Activated naive CD4-positive, alpha-beta T cell (primary cell): ENCODE measurements at regions not wholly inside any gene's neighbourhood (a gene's known extent, or its start where the extent isn't known, plus 50 kb on each side); places are given as distances from the start of the nearest gene placed in this dataset.

Source experiments
- DNase-seq, 4 experiments: peaks; one replicate each; lab custom pipeline; 2025; lab: John Stamatoyannopoulos, UW

- no peak for DNase-seq
These were observed 114.9 kb downstream of the C9orf50 start for GRCh38 chr9:129506041-129506440.

DNA sequence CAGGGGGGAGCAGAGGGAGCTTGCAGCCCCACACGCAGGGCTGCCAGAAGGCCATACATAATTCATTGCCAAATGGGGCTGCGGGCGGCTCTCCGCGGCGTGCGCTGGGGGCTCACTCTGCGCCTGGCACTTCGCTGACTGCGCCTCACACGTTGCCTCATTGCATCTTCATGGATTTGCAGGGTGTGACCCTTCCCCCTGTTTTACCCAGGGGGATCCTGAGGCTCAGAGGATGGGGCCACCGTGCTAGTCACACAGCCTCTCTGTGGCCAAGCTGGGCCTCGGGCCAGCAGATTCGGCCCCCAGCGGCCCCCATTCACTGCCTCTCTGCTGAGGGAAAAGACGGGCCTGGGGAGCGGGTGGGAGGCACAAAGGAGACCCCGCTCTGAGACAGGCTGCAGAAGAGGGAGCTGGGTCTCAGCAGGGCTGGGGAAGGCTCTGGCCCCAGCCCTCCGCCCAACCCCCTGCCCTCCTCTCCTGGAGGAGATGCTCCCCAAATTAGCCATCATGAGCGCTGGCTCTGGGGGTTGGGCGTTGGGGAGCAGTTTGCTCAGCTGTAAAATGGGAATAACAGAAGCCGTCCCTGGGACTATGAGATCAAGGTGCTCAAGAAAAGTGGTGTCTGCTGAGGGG lies 115.5 kb downstream of the C9orf50 start:
- no peak for DNase-seq

GRCh38 chr9:129504404-129504803 lies 116.5 kb downstream of the C9orf50 start:
- DNase-seq: no peak

GRCh38 chr9:129501771-129502319 lies 119.1 kb downstream of the C9orf50 start:
- DNase-seq: no peak

- no peak for DNase-seq
These were observed 119.8 kb downstream of the C9orf50 start for GRCh38 chr9:129500863-129501770.

DNA sequence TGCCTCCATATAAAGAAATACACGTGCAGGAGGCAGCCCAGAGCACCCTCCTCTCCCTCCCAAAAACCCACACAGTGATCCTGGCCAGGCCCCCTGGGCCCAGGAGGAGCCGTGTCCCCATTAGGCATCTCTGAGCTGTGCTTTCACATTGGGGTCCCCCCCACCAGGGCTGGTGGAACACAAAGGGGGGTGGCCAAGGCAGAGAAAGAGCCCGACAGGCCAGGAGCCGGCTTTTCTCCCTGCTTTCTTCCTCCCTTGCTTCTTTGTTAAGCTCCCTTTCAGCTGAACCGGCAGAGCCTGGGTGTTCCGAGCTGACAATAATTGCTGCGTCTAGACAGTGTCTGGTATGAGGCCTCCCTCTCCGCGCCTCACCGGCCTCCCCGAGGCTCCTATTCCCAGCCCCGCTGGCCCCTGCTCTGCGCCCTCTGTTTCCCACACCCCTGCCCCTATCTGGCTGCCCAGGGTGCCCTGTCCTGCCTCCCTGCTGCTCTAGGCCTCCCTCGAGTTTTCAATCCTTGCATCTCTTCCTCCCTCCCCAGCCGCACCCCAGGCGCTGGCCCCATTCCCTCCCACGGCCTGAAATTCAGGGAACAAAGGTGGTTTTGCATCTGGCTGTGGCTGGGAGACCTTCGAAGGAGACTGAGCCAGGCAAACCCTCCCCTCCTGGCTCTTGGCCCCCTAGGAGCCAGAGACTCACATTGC lies 120.6 kb downstream of the C9orf50 start:
- DNase-seq: no peak

DNA sequence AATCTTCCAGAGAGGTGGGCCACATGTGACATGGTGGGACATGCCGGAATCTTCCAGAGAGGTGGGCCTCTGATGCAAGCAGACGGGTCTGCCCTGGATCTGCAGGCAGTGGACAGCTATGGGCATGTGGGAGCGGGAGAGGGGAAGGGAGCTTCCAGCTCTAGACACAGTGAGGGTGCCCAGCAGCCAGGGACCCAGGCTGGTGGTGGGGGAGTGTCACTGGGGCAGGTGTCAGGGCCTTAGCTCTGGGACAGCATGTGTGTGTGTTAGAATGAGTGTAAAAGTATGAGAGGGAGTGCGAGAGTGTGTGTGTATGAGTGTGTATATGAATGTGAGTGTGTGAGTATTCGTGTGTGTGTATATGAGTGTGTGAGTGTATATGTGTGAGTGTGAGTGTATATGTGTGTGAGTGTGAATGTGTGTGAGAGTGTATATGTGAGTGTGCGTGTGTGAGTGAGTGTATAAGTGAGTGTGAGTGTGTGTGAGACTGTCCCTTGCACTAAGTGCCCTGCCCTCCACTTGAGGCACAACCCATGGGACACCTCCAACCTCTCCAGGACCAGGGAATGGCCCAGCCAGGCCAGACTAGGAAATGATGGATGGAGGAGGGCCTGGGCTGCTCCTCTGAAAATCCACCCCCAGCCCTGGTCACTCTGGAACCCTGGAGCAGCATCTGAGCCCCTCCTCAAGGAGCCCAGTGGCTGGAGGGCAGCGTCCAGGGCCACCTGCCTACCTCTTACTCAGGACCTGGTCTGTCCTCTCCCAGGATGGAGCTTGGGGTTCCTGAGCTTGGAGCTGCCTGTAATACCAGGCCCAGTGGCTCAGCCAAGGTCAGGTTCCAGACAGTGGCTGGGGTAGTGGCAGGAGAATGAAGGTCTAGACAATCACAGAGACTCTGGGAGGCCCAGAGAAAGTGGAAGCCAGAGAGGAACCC lies 122.2 kb downstream of the C9orf50 start:
- DNase-seq: no peak

DNA sequence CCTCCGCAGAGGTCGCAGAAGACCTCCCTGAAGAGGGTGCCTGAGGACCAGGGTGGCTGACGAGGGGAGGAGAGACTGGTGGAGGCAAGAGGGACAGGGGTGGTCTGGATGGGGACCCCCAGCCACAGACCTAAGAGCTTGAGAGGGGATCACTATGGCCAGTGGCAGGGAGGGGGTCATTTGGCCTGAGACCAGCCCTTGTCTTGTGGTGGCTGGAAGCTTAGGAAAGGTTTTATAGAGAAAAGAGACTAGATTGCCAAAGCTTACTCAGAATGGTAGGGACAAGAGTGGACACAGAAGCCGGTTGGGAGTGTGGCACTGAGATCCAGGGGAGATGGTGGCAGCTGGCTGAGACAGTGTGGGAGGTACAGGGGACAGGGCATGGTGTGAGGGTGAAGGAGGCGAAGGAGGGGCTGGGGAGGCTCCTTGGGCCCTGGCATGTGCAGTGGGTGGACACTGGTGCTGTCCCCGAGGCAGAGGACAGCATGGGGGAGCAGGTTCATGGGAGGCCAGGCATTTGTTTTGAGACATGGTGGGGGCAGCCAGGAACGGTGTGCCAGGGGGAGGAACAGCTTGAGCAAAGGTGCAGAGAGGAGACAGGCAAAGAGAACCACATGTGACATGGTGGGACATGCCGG lies 123.0 kb downstream of the C9orf50 start:
- no peak for DNase-seq

DNA sequence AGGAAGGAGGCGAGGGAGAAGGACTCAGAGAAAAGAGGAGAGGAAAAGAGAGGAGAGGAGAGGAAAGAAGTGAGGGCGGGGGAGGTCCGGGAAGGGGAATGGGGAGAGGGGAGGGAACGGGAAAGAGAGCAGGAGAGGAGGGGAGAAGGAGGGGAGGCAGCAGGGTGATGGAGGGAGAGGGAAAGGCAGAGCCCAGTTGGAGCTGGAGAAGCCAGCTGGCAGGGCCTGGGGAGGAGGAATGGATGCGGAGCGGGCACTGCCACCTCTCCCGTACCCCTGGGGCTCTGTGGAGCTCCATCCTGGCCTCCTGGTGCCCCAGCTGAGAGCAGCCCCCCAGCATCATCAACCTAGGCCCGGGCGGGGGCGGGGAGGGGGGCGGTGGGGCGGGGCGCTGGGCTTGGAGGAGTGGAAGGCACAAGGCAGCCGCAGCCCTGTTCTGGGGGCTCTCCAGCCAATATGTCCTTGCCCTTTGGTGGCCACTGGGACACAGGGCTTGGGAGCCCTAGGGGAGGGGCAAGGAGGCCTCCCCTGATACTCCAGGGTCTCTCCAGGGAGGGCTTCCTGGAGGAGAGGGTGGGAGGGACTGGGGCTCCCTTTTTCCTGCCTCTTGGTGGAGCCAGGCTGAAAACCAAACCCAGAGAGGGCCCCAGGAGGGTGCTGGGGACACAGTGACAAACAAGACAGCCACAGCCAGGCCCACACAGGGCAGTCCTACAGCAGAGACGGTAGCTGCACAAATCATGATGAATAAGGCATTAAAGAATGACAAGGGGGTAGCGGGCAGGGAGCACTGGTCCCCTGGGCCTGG lies 123.7 kb downstream of the C9orf50 start:
- DNase-seq: no peak

- peak; percentile 39 to 74 (median 66) for DNase-seq
These were observed 124.4 kb downstream of the C9orf50 start for GRCh38 chr9:129496473-129497004.

DNA sequence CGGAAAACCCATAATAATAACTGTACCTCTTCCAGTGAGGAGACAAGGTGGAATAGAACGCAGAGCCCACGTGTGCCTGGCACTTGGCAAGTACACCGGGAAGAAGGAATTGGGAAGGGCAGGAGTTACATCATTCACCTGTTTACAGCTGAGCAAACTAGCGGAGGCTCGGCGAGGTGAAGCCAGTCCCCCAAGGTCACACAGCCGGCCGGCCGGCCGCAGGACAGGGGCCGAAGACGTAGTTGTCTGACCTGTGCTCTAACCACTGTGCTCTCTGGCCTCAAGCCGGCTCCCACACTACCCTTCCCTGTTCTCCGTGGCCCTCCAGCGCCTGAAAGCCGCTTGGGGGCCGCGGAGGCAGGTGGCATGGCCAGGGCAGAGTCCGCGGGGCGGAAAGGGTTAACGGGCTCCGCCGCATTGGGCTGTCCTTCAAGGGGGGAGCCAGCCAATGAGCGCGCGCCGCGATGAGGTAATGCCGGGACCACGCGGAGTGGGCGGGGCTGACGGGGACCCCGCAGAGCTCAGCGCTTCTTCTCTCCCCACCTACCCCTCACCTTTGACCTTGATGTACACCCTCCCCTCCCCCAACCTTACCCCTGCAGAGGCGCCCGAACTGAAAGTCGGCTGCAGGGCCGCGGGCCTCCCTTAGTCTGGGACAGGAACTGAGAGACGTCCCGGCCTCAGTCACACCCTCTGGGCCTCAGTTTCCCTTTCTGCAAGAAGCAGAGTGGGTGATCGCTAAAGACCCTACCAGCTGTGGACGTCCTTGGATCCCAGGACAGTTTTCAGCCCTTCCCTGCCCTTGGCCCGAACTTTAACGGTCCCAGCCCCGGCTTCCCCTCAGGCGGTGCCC lies 125.1 kb downstream of the C9orf50 start:
- peak; percentile 44 to 78 (median 65) for DNase-seq

- DNase-seq: no peak
These were observed 126.7 kb downstream of the C9orf50 start for GRCh38 chr9:129494113-129494789.

DNA sequence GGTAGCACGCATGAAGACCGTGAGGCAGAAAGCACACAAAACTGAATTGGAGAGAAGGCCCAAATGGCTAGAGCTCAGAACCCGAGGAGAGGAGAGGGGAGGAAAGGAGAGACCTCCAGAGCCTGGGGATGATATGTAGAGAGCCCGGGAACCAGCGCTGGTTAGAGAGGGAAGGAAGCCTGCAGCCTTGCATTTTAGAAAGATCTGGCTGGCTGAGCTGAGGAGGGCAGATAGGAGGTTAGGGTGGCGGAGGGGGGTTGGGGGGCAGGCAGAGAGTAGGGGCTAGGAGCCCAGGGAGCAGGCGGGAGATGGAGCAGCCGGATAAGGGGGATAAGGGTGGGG lies 127.2 kb downstream of the C9orf50 start:
- DNase-seq: no peak

DNA sequence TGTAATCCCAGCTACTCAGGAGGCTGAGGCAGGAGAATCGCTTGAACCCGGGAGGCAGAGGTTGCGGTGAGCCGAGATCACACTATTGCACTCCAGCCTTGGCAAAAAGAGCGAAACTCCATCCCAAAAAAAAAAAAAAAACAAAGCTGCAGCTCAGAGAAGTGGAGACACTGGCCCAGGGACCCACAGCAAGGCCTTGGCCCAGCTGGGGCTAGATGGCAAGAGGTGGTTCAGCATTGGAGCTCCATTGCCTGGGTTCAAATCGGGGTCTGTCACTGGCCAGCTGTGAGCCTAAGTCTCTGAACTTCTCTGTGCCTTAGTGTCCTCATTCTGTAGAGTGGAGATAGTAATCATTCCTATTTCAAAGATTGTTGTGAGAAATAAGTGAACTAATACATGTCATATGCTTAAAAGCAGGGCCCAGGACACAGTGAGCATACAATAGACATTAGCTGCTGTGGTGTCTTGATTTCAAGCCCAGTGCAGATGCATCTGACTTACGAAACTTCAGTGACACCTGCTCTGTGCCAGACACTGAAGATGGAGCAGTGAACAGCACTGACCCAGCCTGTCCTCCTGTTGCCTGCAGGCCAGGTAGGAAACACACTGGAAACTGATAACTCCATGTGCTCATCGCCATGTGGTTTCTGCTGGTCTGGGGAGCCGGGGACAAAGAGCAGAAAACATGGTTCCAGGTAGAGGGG lies 127.7 kb downstream of the C9orf50 start:
- DNase-seq: no peak

DNA sequence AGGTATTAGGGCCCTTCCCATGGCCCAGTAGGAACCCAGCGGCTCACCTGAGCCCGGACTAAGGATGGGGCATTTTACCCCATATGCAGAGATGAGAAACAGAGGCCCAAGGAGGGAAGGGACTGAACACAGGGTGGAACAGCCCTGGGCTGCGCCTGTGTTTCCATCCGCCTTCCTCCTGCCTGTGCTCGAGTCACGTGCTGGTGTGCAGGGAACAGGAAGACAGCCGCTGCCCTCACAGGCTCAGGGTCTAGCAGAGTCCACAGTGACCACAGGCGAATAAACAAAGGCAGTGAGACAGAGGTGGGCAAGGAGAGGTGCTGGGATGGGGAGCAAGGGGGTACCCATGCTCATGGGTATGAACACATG lies 129.4 kb downstream of the C9orf50 start:
- DNase-seq: no peak

DNA sequence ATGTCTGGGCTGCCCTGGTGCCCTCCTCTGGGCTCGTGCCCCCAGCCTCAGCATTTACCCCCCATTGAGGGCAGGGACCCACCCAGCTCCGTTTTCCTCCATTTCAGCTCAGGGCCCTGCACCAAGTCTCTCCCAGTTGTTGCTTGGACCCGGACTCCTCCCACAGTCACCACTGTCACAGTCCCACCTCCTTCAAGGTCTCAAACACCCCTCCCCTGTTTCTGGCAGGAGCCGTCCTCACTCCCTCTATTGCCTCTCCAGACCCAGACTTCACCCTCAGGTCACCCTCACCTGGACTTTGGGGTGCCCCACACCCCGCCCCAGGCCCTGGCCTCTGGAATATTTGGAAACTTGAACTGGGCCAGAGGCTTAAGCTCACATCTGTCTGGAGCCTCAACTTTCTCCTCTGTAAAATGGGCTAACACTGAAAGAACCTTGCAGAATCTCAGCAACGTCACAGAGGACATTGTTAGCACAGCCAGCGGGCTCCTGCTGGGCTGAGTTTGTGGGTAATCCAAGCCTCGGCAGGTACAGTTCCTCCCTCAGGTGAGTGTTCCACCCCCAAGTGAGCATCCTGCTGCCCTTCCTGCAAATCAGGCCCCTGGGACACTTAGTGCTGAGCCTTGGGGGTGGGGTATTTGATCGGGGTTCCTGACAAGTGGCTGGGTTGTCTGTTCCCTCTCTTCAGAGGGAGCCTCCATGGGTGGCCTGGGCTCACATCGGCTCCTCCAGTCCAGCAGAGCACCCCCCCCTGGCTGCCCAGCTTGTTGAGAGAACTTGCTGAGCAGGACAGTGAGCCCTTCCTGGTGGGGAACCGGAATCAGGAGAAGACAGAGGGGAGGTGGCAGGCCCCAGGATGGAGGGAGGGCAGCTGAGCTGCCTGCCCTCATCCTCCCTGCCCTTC lies 130.1 kb downstream of the C9orf50 start:
- DNase-seq: no peak
